ENCODE measurements at regions not wholly inside any gene's neighbourhood (a gene's known extent, or its start where the extent isn't known, plus 50 kb on each side); places are given as distances from the start of the nearest gene placed in this dataset.

GRCh38 chr13:109348519-109349258 is 437.7 kb downstream of the IRS2 start:
- Histone ChIP-seq H3K4me2 (no peak overlapping the region), H2AFZ (ENCODE audit: low read depth) (no peak overlapping the region), H3K79me2 (ENCODE audit: insufficient read depth, low read depth) (no peaks in the 10 kb centered on the region), H3K27me3 (ENCODE audit: insufficient read depth, low read depth) (no peaks in the 10 kb centered on the region), H3K36me3 (ENCODE audit: insufficient read depth) (no peaks in the 10 kb centered on the region), H3K4me1 (ENCODE audit: low read depth, poor library complexity, severe bottlenecking) (no peaks in the 10 kb centered on the region), H4K20me1 (ENCODE audit: insufficient read depth) (no peaks in the 10 kb centered on the region), H3K27ac (no peak overlapping the region), H3K4me3 (IDR thresholded peaks at IDR 0.05; ENCODE audit: insufficient read depth, low read depth, low read length) (no peak overlapping the region), H3K9ac (no peak overlapping the region)
- TF ChIP-seq CTCF (conservative IDR thresholded peaks at IDR 0.05; ENCODE audit: low read depth, low read length), result no peak

DNA sequence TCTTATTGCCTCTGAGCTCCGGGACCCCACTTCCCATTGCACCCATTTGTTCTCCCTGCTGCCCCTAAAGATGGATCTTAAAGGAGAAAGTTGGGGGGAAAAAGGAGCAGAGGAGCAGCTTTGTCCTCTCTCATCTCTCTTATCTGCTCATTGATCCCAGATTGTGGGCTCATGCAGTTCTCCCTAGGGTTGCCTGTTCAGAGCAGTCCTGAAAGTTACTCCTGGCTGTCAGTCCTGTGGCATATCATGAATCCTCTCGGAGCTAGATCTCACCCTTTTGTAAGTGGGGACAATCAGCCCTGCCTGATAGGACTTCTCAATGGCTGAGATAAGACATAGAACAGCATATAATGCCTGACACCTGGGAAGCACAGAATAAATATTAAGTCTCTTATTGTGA is 440.3 kb downstream of the IRS2 start:
- Histone ChIP-seq H3K4me2 (no peak overlapping the region), H3K27me3 (ENCODE audit: insufficient read depth, low read depth) (no peaks in the 10 kb centered on the region), H3K27ac (no peak overlapping the region), H2AFZ (ENCODE audit: low read depth) (no peak overlapping the region), H3K4me1 (ENCODE audit: low read depth, poor library complexity, severe bottlenecking) (no peaks in the 10 kb centered on the region), H4K20me1 (ENCODE audit: insufficient read depth) (no peaks in the 10 kb centered on the region), H3K4me3 (IDR thresholded peaks at IDR 0.05; ENCODE audit: insufficient read depth, low read depth, low read length) (no peak overlapping the region), H3K79me2 (ENCODE audit: insufficient read depth, low read depth) (no peaks in the 10 kb centered on the region), H3K36me3 (ENCODE audit: insufficient read depth) (no peaks in the 10 kb centered on the region), H3K9ac (no peak overlapping the region)
- TF ChIP-seq CTCF (conservative IDR thresholded peaks at IDR 0.05; ENCODE audit: low read depth, low read length), result no peak

DNA sequence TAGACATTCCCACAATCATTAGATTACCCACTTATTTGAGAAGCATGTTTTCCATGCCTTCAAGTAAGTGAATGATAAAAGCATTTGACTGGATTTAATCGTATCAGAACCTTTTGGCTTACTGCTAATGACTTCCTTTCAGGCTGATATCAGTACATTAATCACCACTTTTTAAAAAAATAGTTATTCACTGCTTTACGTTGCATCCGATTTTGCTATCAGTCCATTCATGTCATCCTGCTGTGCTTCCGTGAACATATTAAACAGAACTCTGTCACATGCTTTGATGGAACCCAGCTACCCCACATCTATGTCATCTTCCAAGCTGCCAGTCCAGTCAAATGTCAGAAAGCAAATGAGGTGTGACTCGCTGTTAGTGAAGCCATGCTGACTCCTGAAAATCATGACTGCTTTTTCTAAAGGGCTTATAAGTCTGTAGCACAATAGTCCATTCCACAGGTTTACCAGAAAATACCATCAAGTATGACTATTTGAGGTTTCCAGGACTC is 440.9 kb downstream of the IRS2 start:
- Histone ChIP-seq H3K27me3 (ENCODE audit: insufficient read depth, low read depth) (no peaks in the 10 kb centered on the region), H3K4me1 (ENCODE audit: low read depth, poor library complexity, severe bottlenecking) (no peaks in the 10 kb centered on the region), H4K20me1 (ENCODE audit: insufficient read depth) (no peaks in the 10 kb centered on the region), H3K4me3 (IDR thresholded peaks at IDR 0.05; ENCODE audit: insufficient read depth, low read depth, low read length) (no peak overlapping the region), H3K9ac (no peak overlapping the region), H3K27ac (no peak overlapping the region), H3K79me2 (ENCODE audit: insufficient read depth, low read depth) (no peaks in the 10 kb centered on the region), H3K4me2 (no peak overlapping the region), H3K36me3 (ENCODE audit: insufficient read depth) (no peaks in the 10 kb centered on the region), H2AFZ (ENCODE audit: low read depth) (no peak overlapping the region)
- TF ChIP-seq CTCF (conservative IDR thresholded peaks at IDR 0.05; ENCODE audit: low read depth, low read length), result no peak

DNA sequence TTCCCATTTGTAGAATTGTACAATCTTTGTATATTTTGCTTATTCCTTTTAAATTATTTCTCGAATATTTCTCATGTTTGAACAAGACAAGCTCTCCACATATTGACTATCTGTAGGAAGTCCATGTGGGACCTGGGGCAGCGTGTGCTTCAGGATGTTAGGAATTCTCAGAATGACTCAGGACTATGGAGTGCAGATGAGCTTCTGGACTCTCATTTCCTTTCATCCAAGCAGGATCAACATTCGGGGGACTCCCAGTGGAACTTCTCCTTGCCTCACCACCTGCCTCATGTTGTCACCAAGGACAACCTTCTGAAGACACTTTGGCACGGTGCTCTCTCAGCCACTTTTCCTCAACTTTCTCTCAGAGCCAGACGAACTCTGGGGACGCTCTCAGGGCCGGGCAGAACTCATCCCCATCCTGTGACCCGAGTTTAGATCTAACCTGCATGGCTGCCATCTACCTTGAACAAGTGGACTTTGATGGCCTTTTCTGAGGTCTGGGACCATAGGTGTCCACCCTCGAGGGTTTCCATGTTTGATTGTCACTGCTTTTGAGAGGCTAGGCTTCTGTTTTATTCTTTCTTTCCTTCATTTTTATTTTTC is 441.7 kb downstream of the IRS2 start:
- H2AFZ ChIP-seq (ENCODE audit: low read depth), result no peak overlapping the region
- no peak overlapping the region for H3K27ac ChIP-seq
- H3K9ac ChIP-seq, result no peak overlapping the region
- H4K20me1 ChIP-seq (ENCODE audit: insufficient read depth), result no peaks in the 10 kb centered on the region
- TF ChIP-seq CTCF (conservative IDR thresholded peaks at IDR 0.05; ENCODE audit: low read depth, low read length), result no peak
- H3K4me3 ChIP-seq (IDR thresholded peaks at IDR 0.05; ENCODE audit: insufficient read depth, low read depth, low read length), result no peak overlapping the region
- H3K36me3 ChIP-seq (ENCODE audit: insufficient read depth), result no peaks in the 10 kb centered on the region
- H3K4me2 ChIP-seq, result no peak overlapping the region
- no peaks in the 10 kb centered on the region for H3K79me2 ChIP-seq (ENCODE audit: insufficient read depth, low read depth)
- no peaks in the 10 kb centered on the region for H3K27me3 ChIP-seq (ENCODE audit: insufficient read depth, low read depth)
- no peaks in the 10 kb centered on the region for H3K4me1 ChIP-seq (ENCODE audit: low read depth, poor library complexity, severe bottlenecking)
